Sigmoid colon (tissue), 6 donors: ENCODE measurements at regions not wholly inside any gene's neighbourhood (a gene's known extent, or its start where the extent isn't known, plus 50 kb on each side); places are given as distances from the start of the nearest gene placed in this dataset.
A peak's percentile ranks its signal among the peaks of the same experiment; 100 is the strongest.
"Not testable (repeated sequence)": the region's sequence is repeated elsewhere in the genome, so short reads cannot be mapped to it uniquely, and the experiment has no call there.

Experiments used
- DNase-seq: peaks from one replicate; pipeline ENCODE4 v3.0.0-alpha.2; 2019
- H3K27ac ChIP-seq, 4 donors: fragments of 200-600 bp; sonication (generic); one replicate each; pipeline ENCODE4 v1.5.1; 2016 to 2019; ENCODE audit warnings: mild to moderate bottlenecking in 1 of 4
- H3K27me3 ChIP-seq, 3 donors: fragments of 200-600 bp; sonication (generic); one replicate each; pipeline ENCODE4 v1.5.1; 2019; ENCODE audit warnings: mild to moderate bottlenecking in 1 of 3
- H3K36me3 ChIP-seq, 4 donors: fragments of 200-600 bp; sonication (generic); one replicate each; pipeline ENCODE4 v1.5.1; 2016 to 2019
- H3K4me1 ChIP-seq, 4 donors: fragments of 200-600 bp; sonication (generic); one replicate each; pipeline ENCODE4 v1.5.1; 2017 to 2019
- H3K4me3 ChIP-seq, 4 donors: fragments of 200-600 bp; sonication (generic); one replicate each; pipeline ENCODE4 v1.5.1; 2017 to 2019; ENCODE audit warnings: mild to moderate bottlenecking in 2 of 4, moderate library complexity in 1 of 4
- H3K9me3 ChIP-seq, 4 donors: fragments of 200-600 bp in 3 of 4; sonication (generic) in 3 of 4; one replicate each; pipeline versions ENCODE4 v1.5.1 to v1.6.1; 2013 to 2019
- CTCF ChIP-seq, 4 experiments: fragments of 450-650 bp in 3 of 4; fragments of 200-600 bp in 1 of 4; IDR thresholded peaks; one replicate each; pipeline ENCODE4 v1.5.1; 2016 to 2019; ENCODE audit warnings: antibody characterized with exemption in 4 of 4, mild to moderate bottlenecking in 3 of 4, moderate library complexity in 2 of 4
- EP300 ChIP-seq, 4 donors: sonication (generic); formaldehyde crosslinking; IDR thresholded peaks; one replicate each; pipeline ENCODE4 v1.6.1; 2017; ENCODE audit warnings: antibody characterized with exemption in 4 of 4
- POLR2A ChIP-seq, 2 donors: fragments of 450-650 bp; IDR thresholded peaks; one replicate each; pipeline ENCODE4 v1.6.1; 2016; ENCODE audit warnings: antibody characterized with exemption in 2 of 2, mild to moderate bottlenecking in 2 of 2, moderate library complexity in 2 of 2
- POLR2AphosphoS5 ChIP-seq, 4 donors: sonication (generic); formaldehyde crosslinking; IDR thresholded peaks; one replicate each; pipeline ENCODE4 v1.6.1; 2017; ENCODE audit warnings: antibody characterized with exemption in 4 of 4
- WGBS, 2 donors: extraction: QIAGEN DNeasy Blood & Tissue Kit; methylation state at CpG; one replicate each; pipeline ENCODE4 v1.1.7; 2013; 5-methylcytosine and 5-hydroxymethylcytosine counted together
- intact Hi-C: fragments of 100-400 bp; cut with DNase I; formaldehyde crosslinking; loops from one replicate; pipeline ENCODE4 v1.15.1; 2023
- donor health status: healthy with polysubstance abuse.
- donor health status: healthy.

DNA sequence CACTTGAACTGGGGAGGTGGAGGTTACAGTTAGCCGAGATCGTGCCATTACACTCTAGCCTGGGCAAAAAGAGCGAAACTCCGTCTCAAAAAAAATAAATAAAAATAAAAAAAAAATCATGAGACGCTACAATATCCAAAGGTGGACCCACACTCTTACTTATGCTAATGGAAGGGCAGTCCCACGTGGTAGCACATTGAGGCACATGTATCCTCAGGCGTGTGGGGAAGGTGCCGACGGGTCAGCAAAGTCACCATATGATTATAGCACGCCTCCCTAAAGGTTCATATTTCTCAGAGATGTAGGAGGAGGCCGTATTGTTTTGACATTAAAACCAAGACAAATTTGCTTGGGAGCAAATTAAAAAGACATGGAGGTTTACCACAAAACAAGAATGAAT lies 201.6 kb downstream of the LRRC70 start:
- no peaks in the 10 kb centered on the region for H3K4me1 ChIP-seq
- TF ChIP-seq EP300 (IDR thresholded peaks at IDR 0.05) = no peak
- intact Hi-C loops = no loop called here
- no peaks in the 10 kb centered on the region for H3K36me3 ChIP-seq
- H3K27me3 ChIP-seq = no peaks in the 10 kb centered on the region
- no peak overlapping the region for H3K4me3 ChIP-seq
- no peak overlapping the region for H3K27ac ChIP-seq
- 87 to 95% methylated on average over 11 of the region's 11 CpGs for WGBS, 2 donors
- DNase-seq = no peak
- no peaks in the 10 kb centered on the region for H3K9me3 ChIP-seq

GRCh38 chr5:62779010-62779422 lies 200.4 kb downstream of the LRRC70 start:
- DNase-seq = no peak
- Histone ChIP-seq H3K36me3 (no peaks in the 10 kb centered on the region), H3K27ac (no peak overlapping the region), H3K9me3 (no peaks in the 10 kb centered on the region), H3K4me1 (no peaks in the 10 kb centered on the region), H3K4me3 (no peak overlapping the region), H3K27me3 (no peaks in the 10 kb centered on the region)
- 19 to 22% methylated on average over 5 of the region's 5 CpGs for WGBS, 2 donors
- intact Hi-C loops = loop anchor here (2.0 kb wide), 1 partner anchor 318 kb away; no protein-coding TSS in a partner anchor
- TF ChIP-seq CTCF (IDR thresholded peaks at IDR 0.05) (peak; percentile 34 to 74 (median 40)), EP300 (IDR thresholded peaks at IDR 0.05) (no peak)

- intact Hi-C loops = loop anchor here (2.0 kb wide), 1 partner anchor 318 kb away; no protein-coding TSS in a partner anchor
- H3K36me3 ChIP-seq = no peaks in the 10 kb centered on the region
- no peaks in the 10 kb centered on the region for H3K4me1 ChIP-seq
- 60 to 68% methylated on average over 3 of the region's 3 CpGs for WGBS, 2 donors
- H3K27me3 ChIP-seq = no peaks in the 10 kb centered on the region
- no peak overlapping the region for H3K27ac ChIP-seq
- no peak for DNase-seq
- TF ChIP-seq EP300 (IDR thresholded peaks at IDR 0.05) (no peak), CTCF (IDR thresholded peaks at IDR 0.05) (no peak), POLR2A (IDR thresholded peaks at IDR 0.05) (no peak), POLR2AphosphoS5 (IDR thresholded peaks at IDR 0.05) (no peak)
- no peak overlapping the region for H3K4me3 ChIP-seq
- no peaks in the 10 kb centered on the region for H3K9me3 ChIP-seq
These were observed 199.8 kb downstream of the LRRC70 start for GRCh38 chr5:62778316-62779009.

DNA sequence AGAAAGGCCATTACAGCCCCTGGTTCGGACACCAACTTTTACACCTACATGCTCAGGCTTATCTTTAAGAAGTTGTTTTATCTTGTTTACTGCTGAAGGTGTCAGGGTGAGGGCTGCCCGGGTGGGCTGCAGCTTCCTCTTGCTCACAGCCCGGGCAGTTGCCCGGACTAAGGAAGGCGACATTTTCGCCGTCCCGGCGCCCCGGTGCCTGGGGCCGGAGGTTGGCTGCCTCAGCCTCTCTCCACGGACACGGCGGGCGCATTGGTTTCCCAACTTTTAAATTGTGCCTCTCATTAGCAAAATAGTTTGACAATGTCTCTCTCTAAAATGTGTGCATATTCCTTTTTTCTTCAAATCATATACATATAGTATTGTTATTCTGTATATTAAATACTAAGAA lies 198.5 kb downstream of the LRRC70 start:
- H3K9me3 ChIP-seq, H3K36me3 ChIP-seq, H3K27me3 ChIP-seq, H3K27ac ChIP-seq, H3K4me1 ChIP-seq, H3K4me3 ChIP-seq, intact Hi-C loops, DNase-seq: not testable (repeated sequence)
- 89 to 91% methylated on average over 15 of the region's 15 CpGs for WGBS, 2 donors

DNA sequence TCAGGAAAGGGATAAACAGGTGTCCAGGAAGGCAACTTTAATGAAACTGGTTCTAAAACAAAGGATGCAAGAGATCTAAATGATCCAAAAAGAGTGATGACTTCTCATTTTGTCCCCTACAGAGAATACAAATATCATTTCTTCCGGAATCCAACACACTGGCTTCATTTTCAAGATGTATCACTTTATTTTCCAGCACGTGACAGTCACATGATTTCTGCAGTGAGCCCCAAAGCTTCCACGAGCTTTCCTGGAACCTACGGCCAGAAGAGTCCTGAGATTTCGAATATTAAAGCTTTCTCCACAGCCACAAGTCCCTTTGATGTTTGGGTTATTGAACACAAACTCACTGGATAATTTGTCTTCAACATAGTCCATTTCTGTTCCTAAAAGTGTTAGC lies 198.0 kb downstream of the LRRC70 start:
- intact Hi-C loops, H3K36me3 ChIP-seq, H3K9me3 ChIP-seq, H3K4me3 ChIP-seq, H3K4me1 ChIP-seq, H3K27me3 ChIP-seq, H3K27ac ChIP-seq, DNase-seq: not testable (repeated sequence)
- 89 to 93% methylated on average over 5 of the region's 5 CpGs for WGBS, 2 donors

- Histone ChIP-seq H3K27ac (no peak overlapping the region), H3K9me3 (no peaks in the 10 kb centered on the region), H3K4me3 (no peak overlapping the region), H3K27me3 (no peaks in the 10 kb centered on the region), H3K36me3 (no peaks in the 10 kb centered on the region), H3K4me1 (no peaks in the 10 kb centered on the region)
- TF ChIP-seq CTCF (IDR thresholded peaks at IDR 0.05) = no peak
- TF ChIP-seq POLR2AphosphoS5 (IDR thresholded peaks at IDR 0.05) = no peak
- no peak for TF ChIP-seq EP300 (IDR thresholded peaks at IDR 0.05)
- no peak for TF ChIP-seq POLR2A (IDR thresholded peaks at IDR 0.05)
- intact Hi-C loops = no loop called here
- WGBS, 2 donors = 95 to 96% methylated on average over 3 of the region's 3 CpGs
- DNase-seq = no peak
These were observed 194.8 kb downstream of the LRRC70 start for GRCh38 chr5:62773460-62773859.
